G401.6 (cell line): ENCODE measurements at regions not wholly inside any gene's neighbourhood (a gene's known extent, or its start where the extent isn't known, plus 50 kb on each side); places are given as distances from the start of the nearest gene placed in this dataset.
"Not testable (repeated sequence)": the region's sequence is repeated elsewhere in the genome, so short reads cannot be mapped to it uniquely, and the experiment has no call there.

Source experiments
- FAIRE-seq: peaks from 2 replicates; lab custom pipeline; 2012; peaks lifted over from hg19 to GRCh38; lab: Jason Lieb, UNC

- FAIRE-seq: not testable (repeated sequence)
Observed at GRCh38 chr2:49298693-49299092, 144.4 kb upstream of the FSHR start.

DNA sequence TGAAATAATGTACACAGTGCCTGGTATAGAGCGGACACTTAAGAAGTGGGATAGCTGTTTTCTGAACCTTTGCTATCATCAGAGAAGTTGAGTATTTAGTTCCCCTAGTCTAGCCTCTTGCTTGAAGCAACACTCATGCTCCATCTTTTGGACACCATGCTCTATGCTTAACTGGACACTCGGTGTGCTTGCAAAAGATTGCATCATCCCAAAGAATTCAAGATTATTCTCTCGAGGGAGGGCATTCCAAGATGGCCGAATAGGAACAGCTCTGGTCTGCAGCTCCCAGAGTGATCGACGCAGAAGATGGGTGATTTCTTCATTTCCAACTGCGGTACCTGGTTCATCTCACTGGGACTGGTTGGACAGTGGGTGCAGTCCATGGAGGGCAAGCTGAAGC lies 143.9 kb upstream of the FSHR start:
- FAIRE-seq: no peak

GRCh38 chr2:49296107-49296867 lies 142.0 kb upstream of the FSHR start:
- no peak for FAIRE-seq

DNA sequence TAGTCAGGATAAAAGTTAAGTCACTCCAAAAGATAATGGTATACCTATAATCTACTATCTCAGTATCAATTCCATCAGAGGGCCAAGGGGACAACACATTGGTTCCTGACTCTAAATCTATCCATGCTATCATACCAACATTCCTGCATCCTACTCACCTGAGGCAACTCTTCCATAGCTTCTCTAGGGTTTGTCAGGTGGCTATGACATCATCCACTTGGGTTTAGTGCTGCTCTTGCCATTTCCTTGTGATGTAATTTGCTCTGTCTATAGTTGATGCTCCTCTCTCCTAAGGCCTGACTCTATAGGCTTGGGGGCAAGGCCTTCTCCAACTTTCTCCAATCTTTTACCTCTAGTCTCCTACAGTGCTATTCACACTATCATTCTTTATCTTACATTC lies 139.9 kb upstream of the FSHR start:
- FAIRE-seq: no peak

- no peak for FAIRE-seq
Observed at GRCh38 chr2:49291619-49292018, 137.3 kb upstream of the FSHR start.

- FAIRE-seq: no peak
Observed at GRCh38 chr2:49289711-49290110, 135.4 kb upstream of the FSHR start.

- FAIRE-seq: no peak
Observed at GRCh38 chr2:49288902-49289700, 134.8 kb upstream of the FSHR start.

DNA sequence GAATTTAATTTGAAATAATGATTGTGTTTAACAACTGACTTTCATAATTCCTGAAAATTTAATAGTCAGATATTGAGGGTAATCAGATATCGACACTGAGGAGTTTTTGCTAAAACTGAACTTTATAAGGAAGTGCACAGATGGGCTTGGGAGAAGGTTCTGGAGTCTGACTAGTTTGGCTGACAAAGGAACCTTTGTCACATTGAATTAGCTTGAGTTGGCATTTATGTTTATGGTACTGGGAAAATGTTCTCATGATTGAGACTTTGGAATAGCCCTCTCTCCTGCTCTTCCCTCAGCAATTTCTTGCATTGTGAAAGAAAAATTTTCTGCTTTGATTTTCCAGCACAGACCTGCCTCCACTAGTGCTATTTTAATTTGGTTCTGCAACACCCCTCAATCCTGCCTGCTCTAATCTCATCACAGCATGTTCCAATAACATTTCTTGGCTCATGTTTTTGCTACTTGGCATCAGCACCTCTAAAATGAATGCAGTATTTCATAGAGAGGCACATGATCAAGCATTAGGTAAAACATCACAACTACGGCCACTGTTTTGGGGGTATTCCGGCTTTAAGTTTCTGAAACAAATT lies 133.9 kb upstream of the FSHR start:
- no peak for FAIRE-seq

- FAIRE-seq: no peak
Observed at GRCh38 chr2:49286726-49287125, 132.4 kb upstream of the FSHR start.

DNA sequence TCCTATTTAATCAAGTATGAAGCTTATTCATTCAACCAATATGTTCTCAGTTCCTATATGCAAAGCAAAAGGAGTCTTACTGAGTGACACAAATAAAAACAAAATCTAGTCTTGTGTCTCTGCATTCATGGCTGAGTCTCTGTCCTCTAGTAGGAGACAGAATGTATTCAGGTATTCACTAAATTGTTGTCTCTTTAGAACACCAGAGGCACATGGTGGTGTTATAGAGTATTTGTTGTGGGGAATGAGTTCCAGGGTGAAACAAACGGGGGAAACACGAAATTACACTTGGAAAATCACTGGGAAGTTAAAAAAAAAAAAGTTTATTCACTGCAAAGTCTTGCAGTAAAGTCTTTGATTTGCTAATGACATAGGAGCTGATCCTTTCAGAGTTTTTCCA lies 131.7 kb upstream of the FSHR start:
- FAIRE-seq: no peak

- no peak for FAIRE-seq
Observed at GRCh38 chr2:49278561-49278960, 124.2 kb upstream of the FSHR start.

DNA sequence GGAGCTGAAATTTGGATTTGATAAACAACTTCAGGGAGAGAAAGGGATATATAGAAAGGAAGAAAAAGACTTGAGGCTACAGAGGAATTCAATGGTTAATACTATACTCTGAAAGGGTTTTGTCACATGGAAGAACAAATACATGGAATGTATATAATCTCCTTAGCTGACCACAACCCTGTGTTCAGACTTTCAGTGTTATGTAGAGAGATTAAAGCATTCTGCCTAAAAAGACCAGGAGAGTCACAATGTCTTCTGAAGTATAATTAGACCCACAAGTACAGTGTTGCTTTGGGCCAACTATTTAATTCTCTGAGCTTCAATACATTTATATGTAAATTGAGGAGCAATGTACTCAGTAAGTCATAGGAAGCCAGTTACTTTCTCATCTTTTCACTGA lies 123.8 kb upstream of the FSHR start:
- no peak for FAIRE-seq

DNA sequence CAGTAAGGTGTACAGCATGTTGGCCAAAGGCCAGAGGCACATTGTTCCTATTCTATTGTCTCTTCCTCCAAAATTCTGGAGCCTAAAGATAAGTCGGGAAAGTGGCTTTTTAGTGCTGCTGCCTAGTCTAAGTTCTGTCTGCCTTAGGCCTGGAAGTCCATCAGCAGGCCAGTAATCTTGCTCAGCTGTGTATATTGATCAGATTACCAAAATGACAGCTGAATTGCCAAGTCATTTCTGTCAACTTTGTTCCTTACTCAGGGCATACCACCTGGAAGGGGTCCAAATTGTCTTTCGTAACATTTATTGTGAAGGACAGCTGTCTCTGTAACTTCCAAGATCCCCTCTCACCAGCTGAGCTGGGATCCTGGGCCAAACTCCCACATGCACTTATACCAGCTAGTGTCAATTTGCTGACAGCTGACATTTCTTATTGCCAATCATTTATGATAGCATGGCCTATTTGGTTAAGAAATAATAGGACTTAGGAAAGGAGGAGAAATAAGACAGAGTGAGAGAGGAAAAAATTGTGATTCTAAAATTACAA lies 116.8 kb upstream of the FSHR start:
- FAIRE-seq: no peak

GRCh38 chr2:49270091-49270490 lies 115.8 kb upstream of the FSHR start:
- no peak for FAIRE-seq

DNA sequence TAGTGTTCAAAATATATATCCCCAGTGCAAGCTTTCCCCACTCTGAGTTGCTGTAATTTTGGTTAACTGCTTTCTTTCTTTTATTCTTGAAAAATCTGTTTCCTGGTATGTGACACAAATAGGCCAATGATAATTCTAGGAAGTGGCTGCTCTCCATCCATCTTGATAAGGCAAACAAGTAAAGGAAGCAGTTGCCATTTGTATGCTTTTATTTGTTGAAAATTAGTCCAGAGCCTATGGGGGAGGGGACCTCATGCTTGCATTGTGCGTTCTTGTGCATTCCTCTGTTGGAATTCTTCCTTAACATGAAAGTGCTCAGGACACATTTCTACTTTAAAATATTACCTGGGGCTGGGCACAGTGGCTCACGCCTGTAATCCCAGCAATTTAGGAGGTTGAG lies 111.2 kb upstream of the FSHR start:
- no peak for FAIRE-seq

- FAIRE-seq: no peak
Observed at GRCh38 chr2:49262801-49263560, 108.7 kb upstream of the FSHR start.

DNA sequence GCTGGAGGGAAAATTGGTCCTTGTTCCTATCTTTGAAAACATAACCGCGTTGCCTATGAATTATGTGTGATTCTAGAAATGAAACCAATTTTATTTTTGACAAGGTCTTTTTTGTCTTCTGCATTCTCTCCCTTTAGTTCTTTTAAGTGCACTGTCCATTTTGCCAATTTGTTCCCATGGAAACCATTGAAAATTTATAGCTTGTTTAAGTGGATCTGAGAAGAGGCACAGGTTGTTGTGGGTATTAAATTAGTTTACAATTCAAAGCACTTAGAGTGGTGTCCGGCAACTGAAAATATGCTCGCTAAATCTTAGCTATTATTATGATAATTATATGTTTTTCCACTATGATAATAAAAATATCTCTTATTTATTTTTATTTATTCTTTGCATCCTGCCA lies 107.5 kb upstream of the FSHR start:
- FAIRE-seq: no peak

DNA sequence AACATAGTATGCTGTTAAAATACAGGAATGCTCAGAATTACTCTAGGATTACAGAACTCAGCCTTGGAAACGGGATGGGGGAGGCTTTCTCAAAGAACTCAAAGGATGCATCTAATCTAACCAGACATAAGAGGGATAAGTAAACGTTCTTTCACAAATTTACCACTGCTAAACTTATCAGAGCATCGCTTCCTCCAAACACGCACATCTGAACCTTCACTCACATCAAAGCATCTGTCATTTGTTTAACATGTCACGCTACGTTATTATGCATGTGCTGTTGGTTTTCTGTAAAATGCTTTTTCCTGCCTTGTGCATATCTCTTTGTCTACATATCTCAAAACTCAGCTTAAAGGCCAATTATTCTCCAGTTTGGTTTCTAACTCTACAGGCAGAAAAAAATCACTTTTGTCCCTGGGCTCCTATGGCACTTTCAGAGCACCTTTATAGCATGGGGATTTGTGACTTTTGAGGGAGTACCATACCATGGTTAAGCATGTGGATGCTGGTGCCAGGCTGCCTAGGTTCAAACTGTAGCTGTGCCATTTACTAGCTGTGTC lies 106.7 kb upstream of the FSHR start:
- FAIRE-seq: no peak

- no peak for FAIRE-seq
Observed at GRCh38 chr2:49259926-49260325, 105.6 kb upstream of the FSHR start.

DNA sequence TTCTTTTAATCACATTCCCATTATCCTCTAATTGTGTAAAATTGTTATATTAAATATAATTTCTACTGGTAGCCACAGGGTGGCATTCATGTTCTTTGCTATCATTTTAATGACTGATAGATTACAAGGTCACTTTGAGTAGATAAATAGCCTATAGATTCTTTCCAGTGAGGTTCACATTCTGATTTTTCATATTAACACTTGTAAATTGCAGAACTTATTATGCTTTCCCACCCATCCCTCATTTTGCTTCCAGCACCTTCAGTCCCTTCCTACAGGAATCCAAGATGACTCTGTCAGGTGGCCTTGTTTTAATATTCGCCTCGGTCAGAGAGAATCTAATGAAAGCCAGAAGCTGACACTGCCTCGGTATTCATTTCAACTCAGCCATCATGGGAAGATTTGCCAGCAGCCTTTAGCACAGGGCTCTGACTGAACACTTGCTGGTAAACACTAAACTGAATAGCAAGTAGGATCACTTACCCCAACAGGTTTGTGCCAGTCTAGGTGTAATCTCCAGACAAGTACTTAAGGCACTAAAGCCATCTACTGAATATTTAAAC lies 101.2 kb upstream of the FSHR start:
- no peak for FAIRE-seq

DNA sequence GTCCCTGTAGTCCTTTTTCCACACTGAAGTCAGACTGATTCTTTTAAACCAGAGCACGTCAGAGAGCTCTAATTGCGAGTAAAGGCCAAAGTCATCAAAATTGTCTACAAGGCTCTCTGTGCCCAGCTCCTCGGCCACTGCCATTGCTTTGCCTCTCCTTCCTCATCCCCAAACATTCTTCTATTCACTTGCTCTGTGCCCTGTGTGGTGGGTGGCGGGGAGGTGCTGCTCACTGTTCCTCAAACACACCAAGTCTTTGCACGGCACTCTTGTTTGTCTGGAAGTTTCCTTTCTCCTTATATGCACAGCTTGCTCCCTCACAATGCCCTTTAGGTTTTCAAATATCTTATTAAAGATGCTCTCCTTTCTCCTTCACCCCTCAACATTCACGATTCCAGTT lies 100.1 kb upstream of the FSHR start:
- no peak for FAIRE-seq

GRCh38 chr2:49251766-49252165 lies 97.5 kb upstream of the FSHR start:
- no peak for FAIRE-seq
